B cell (primary cell): ENCODE measurements at regions not wholly inside any gene's neighbourhood (a gene's known extent, or its start where the extent isn't known, plus 50 kb on each side); places are given as distances from the start of the nearest gene placed in this dataset.

Source experiments
- ATAC-seq: fragments of 200-7000 bp; cut with Tn5 transposase; one replicate; pipeline ENCODE4 v1.10.0; 2021; ENCODE audit warnings: low read depth, mild to moderate bottlenecking, moderate number of reproducible peaks, moderate library complexity
- CTCF ChIA-PET: fragments of 350-600 bp; sonication (Branson Sonifier 250); formaldehyde crosslinking; loops from one replicate; lab custom pipeline; 2021; ENCODE audit warnings: antibody characterized with exemption, inconsistent platforms; lab: Charles Lee
- POLR2A ChIA-PET: fragments of 350-600 bp; sonication (Branson Sonifier 250); formaldehyde crosslinking; loops from one replicate; lab custom pipeline; 2021; ENCODE audit warnings: antibody characterized with exemption; lab: Charles Lee
- DNase-seq: peaks from one replicate; pipeline ENCODE4 v3.0.0; 2013
- H2AFZ ChIP-seq: 2 replicates; pipeline ENCODE4 v1.6.1; 2012; ENCODE audit warnings: mild to moderate bottlenecking, low read depth, low read length; ENCODE audit not compliant: insufficient read depth, poor library complexity, severe bottlenecking
- H3K27ac ChIP-seq, 2 donors: 1 replicate in 1 of 2; 2 replicates in 1 of 2; pipeline ENCODE4 v1.5.1; 2012 to 2013; ENCODE audit warnings: low read length in 2 of 2, mild to moderate bottlenecking in 2 of 2, moderate library complexity in 1 of 2
- H3K27me3 ChIP-seq, 4 experiments: fragments of 200-600 bp in 1 of 4; sonication (generic) in 1 of 4; replicated peaks in 1 of 4; 1 replicate in 2 of 4; 2 replicates in 2 of 4; pipeline versions ENCODE4 v1.6.1 to v1.7.0; 2013 to 2016; ENCODE audit warnings: low read length in 3 of 4, mild to moderate bottlenecking in 2 of 4, mixed read lengths in 1 of 4, moderate library complexity in 1 of 4; ENCODE audit not compliant: insufficient read depth in 4 of 4, control insufficient read depth in 3 of 4; ENCODE audit errors: control extremely low read depth in 1 of 4
- H3K36me3 ChIP-seq, 2 experiments: replicated peaks in 1 of 2; 1 replicate in 1 of 2; 2 replicates in 1 of 2; pipeline versions ENCODE4 v1.6.1 to v1.7.1; 2013; ENCODE audit warnings: low read length in 1 of 2; ENCODE audit not compliant: insufficient read depth in 2 of 2, control insufficient read depth in 1 of 2; ENCODE audit errors: control extremely low read depth in 1 of 2, extremely low read depth in 1 of 2
- H3K4me1 ChIP-seq, 2 donors: fragments of 200-600 bp in 1 of 2; sonication (generic) in 1 of 2; 1 replicate in 1 of 2; 2 replicates in 1 of 2; pipeline versions ENCODE4 v1.5.1 to v1.6.1; 2013 to 2017; ENCODE audit warnings: low read length in 2 of 2; ENCODE audit not compliant: control insufficient read depth in 2 of 2, insufficient read depth in 2 of 2
- H3K4me2 ChIP-seq: replicated peaks from 2 replicates; pipeline ENCODE3; 2012; ENCODE audit warnings: mild to moderate bottlenecking, low read depth, low read length; ENCODE audit not compliant: poor library complexity, severe bottlenecking
- H3K4me3 ChIP-seq, 5 experiments: fragments of 200-600 bp in 1 of 5; sonication (generic) in 1 of 5; 1 replicate in 3 of 5; 2 replicates in 2 of 5; pipeline versions ENCODE4 v1.5.1 to v1.7.0; 2011 to 2016; ENCODE audit warnings: low read length in 4 of 5, mild to moderate bottlenecking in 4 of 5, low read depth in 2 of 5, control low read depth in 1 of 5, moderate library complexity in 1 of 5; ENCODE audit not compliant: insufficient read depth in 1 of 5; ENCODE audit errors: control extremely low read depth in 1 of 5, extremely low read depth in 1 of 5
- H3K79me2 ChIP-seq: fragments of 200-600 bp; sonication (generic); one replicate; pipeline ENCODE4 v1.6.0; 2016; ENCODE audit warnings: low read length; ENCODE audit not compliant: control insufficient read depth, insufficient read depth
- H3K9ac ChIP-seq: fragments of 200-600 bp; sonication (generic); 2 replicates; pipeline ENCODE4 v1.6.1; 2017; ENCODE audit warnings: mild to moderate bottlenecking, low read length, moderate library complexity
- H3K9me3 ChIP-seq, 3 donors: one replicate each; pipeline versions ENCODE4 v1.6.1 to v1.7.1; 2013; ENCODE audit warnings: low read length in 2 of 3; ENCODE audit not compliant: control insufficient read depth in 2 of 3, insufficient read depth in 1 of 3; ENCODE audit errors: control extremely low read depth in 1 of 3
- H4K20me1 ChIP-seq: 2 replicates; pipeline ENCODE4 v1.6.0; 2012; ENCODE audit warnings: mild to moderate bottlenecking, low read length; ENCODE audit not compliant: insufficient read depth, control insufficient read depth, poor library complexity, severe bottlenecking
- H3K27ac Mint-ChIP-seq: one replicate; pipeline ENCODE4 v1.8.0; 2021; ENCODE audit warnings: mixed read lengths
- H3K27me3 Mint-ChIP-seq: one replicate; pipeline ENCODE4 v1.8.0; 2021; ENCODE audit warnings: mixed read lengths
- H3K4me1 Mint-ChIP-seq: one replicate; pipeline ENCODE4 v1.8.0; 2021; ENCODE audit warnings: mixed read lengths
- H3K4me3 Mint-ChIP-seq: one replicate; pipeline ENCODE4 v1.8.0; 2021; ENCODE audit warnings: mixed read lengths
- H3K9me3 Mint-ChIP-seq: one replicate; pipeline ENCODE4 v1.8.0; 2022; ENCODE audit warnings: mixed read lengths; ENCODE audit not compliant: insufficient read depth
- EZH2 ChIP-seq: IDR thresholded peaks from 2 replicates; pipeline ENCODE4 v1.6.1; 2012; ENCODE audit warnings: borderline replicate concordance, low read depth, mild to moderate bottlenecking, moderate library complexity, low read length; ENCODE audit not compliant: insufficient read depth, poor library complexity, severe bottlenecking
- WGBS: methylation state at CpG from one replicate; pipeline ENCODE4 v1.1.5; 2013; ENCODE audit warnings: missing lambda C conversion rate; ENCODE audit not compliant: insufficient coverage; 5-methylcytosine and 5-hydroxymethylcytosine counted together
- intact Hi-C: fragments of 100-400 bp; cut with micrococcal nuclease; formaldehyde crosslinking; loops from one replicate; pipeline ENCODE4 v1.10.0; 2022
- TF ChIP-seq, protein P1 (sequence below): fragments of 200-600 bp; IDR thresholded peaks from one replicate; pipeline ENCODE4 v1.8.0; 2022; ENCODE audit warnings: antibody characterized with exemption, mild to moderate bottlenecking

DNA sequence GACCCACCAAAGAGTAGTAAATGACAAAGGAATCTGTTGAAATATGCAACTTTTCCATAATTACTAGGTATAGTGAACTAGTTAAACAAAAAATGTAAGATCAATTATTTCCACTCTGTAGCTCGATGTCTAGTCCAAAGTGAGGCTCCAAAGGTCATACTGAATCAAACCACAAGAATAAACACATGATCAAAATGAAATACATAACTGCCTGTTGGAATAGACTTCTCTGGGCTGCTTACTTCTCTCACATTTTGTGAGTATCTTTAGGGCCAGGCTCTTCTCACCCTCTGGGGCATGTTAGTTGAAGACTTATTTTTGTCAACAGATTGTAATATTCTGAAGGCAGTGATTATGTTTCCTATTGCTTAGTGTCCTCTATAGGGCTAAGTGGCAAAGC, 103.7 kb upstream of the TMEM170B start:
- Histone ChIP-seq H3K9ac (no peak overlapping the region), H3K27me3 (no peaks in the 10 kb centered on the region), H3K9me3 (peaks cover 0 to 2% (median 0%) of the 10 kb centered on the region in 3 donors), H2AFZ (no peak overlapping the region), H3K4me1 (peaks cover 17 to 23% of the 10 kb centered on the region in 2 donors), H3K4me3 (no peak overlapping the region), H4K20me1 (no peaks in the 10 kb centered on the region), H3K4me2 (no peak overlapping the region), H3K79me2 (no peaks in the 10 kb centered on the region), H3K27ac (no peak overlapping the region), H3K36me3 (no peaks in the 10 kb centered on the region)
- CTCF ChIA-PET: no interaction called here
- POLR2A ChIA-PET: interaction anchor here (0.7 kb wide), 1 partner anchor 202 kb away, joined by 5 read pairs; no protein-coding TSS in a partner anchor
- no CpG with 5 or more reads among the region's 1 CpG for WGBS
- no peak for ATAC-seq
- Mint-ChIP-seq H3K27me3 (no peaks in the 10 kb centered on the region), H3K9me3 (peaks cover 2% of the 10 kb centered on the region), H3K4me1 (peaks cover 35% of the 10 kb centered on the region), H3K27ac (no peak overlapping the region), H3K4me3 (no peak overlapping the region)
- no peak for DNase-seq
- intact Hi-C loops: no loop called here
- TF ChIP-seq, protein P1, sequence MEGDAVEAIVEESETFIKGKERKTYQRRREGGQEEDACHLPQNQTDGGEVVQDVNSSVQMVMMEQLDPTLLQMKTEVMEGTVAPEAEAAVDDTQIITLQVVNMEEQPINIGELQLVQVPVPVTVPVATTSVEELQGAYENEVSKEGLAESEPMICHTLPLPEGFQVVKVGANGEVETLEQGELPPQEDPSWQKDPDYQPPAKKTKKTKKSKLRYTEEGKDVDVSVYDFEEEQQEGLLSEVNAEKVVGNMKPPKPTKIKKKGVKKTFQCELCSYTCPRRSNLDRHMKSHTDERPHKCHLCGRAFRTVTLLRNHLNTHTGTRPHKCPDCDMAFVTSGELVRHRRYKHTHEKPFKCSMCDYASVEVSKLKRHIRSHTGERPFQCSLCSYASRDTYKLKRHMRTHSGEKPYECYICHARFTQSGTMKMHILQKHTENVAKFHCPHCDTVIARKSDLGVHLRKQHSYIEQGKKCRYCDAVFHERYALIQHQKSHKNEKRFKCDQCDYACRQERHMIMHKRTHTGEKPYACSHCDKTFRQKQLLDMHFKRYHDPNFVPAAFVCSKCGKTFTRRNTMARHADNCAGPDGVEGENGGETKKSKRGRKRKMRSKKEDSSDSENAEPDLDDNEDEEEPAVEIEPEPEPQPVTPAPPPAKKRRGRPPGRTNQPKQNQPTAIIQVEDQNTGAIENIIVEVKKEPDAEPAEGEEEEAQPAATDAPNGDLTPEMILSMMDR: no peak
- no peak for TF ChIP-seq EZH2

DNA sequence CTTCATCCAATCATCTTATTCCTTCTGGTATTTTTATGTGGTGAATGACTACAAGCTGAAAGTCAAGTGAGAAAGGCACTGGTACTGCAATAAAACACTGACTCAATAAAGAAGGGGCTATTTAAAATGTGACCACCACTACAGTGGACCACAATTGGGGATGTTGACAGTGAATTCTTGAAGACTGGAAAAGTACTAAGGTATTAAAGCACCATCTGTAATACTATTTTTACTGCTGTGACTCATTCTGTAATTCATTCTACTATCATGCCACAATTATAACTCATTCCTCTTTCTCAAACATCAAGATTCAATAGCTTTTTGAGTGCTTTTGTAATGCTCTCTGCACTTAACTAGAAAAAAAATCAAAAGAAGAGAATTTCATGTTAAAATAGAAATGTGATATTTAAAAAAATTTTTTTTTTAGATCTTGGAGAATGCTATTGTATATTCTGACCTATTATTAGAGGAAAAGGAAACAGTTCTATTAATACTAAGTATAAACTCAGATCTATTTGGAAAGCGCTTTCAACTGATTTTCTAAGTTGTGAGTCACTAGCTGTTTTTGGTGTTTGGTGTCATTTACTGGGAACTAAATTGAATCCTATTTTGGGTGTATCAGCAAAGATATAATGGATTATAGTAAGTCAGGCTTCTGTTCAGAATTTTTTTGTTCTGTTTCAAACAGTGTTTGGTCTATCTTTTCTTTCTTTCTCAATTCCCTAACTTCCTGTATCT, 104.7 kb upstream of the TMEM170B start:
- Histone ChIP-seq H3K4me3 (no peak overlapping the region), H2AFZ (no peak overlapping the region), H3K4me1 (peaks cover 26 to 27% of the 10 kb centered on the region in 2 donors), H3K9ac (no peak overlapping the region), H3K27ac (no peak overlapping the region), H3K36me3 (no peaks in the 10 kb centered on the region), H3K9me3 (peaks cover 0 to 2% (median 0%) of the 10 kb centered on the region in 3 donors), H4K20me1 (no peaks in the 10 kb centered on the region), H3K4me2 (no peak overlapping the region), H3K79me2 (peaks cover under 1% of the 10 kb centered on the region), H3K27me3 (no peaks in the 10 kb centered on the region)
- peaks cover 44% of the 10 kb centered on the region for H3K4me1 Mint-ChIP-seq
- no peak overlapping the region for H3K4me3 Mint-ChIP-seq
- H3K9me3 Mint-ChIP-seq: peaks cover 2% of the 10 kb centered on the region
- no peaks in the 10 kb centered on the region for H3K27me3 Mint-ChIP-seq
- intact Hi-C loops: no loop called here
- DNase-seq: no peak
- no peak overlapping the region for H3K27ac Mint-ChIP-seq
- WGBS: no CpG with 5 or more reads among the region's 1 CpG
- CTCF ChIA-PET: no interaction called here
- TF ChIP-seq EZH2: no peak
- TF ChIP-seq, protein P1: no peak
- no peak for ATAC-seq
- POLR2A ChIA-PET: no interaction called here
